Keratinocyte (primary cell): ENCODE measurements at regions not wholly inside any gene's neighbourhood (a gene's known extent, or its start where the extent isn't known, plus 50 kb on each side); places are given as distances from the start of the nearest gene placed in this dataset.

Source experiments
- CTCF ChIP-seq, 3 experiments: IDR thresholded peaks in 1 of 3; conservative IDR thresholded peaks in 1 of 3; optimal IDR thresholded peaks in 1 of 3; 2 replicates in 2 of 3; 3 replicates in 1 of 3; pipeline versions ENCODE3 to v1.5.1; 2011; ENCODE audit warnings: low read length in 3 of 3, mild to moderate bottlenecking in 3 of 3, moderate library complexity in 2 of 3, control low read depth in 1 of 3, inconsistent platforms in 1 of 3; ENCODE audit not compliant: insufficient read depth in 2 of 3; ENCODE audit errors: extremely low read depth in 1 of 3
- EZH2 ChIP-seq: IDR thresholded peaks from one replicate; pipeline ENCODE4 v1.6.1; 2012; ENCODE audit warnings: inconsistent platforms, mild to moderate bottlenecking, low read length, moderate library complexity

DNA sequence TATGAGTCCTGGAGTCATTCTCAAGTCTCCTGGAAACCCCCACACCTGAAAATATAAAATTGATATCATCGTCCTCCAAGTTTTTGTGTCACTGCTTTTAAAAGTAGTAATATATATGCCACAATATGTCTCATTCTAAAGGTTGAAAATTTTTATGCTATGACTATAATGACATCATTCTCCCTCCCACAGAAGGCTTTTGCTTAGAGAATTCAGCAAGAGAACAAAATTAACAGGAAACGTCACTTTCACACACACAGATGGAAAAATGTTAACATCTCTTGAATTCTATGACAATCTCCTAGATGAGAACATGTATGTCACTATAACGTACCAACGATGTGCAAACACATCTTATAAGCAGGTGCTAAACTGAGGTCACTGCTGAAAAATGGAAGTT, 498.3 kb downstream of the FOXG1 start:
- no peak for TF ChIP-seq CTCF (optimal IDR thresholded peaks at IDR 0.05 in 1 of 3, IDR thresholded peaks at IDR 0.05 in 1 of 3, conservative IDR thresholded peaks at IDR 0.05 in 1 of 3; ENCODE audit: extremely low read depth in 1 of 3, insufficient read depth in 2 of 3, low read length in 3 of 3)
- TF ChIP-seq EZH2 = no peak
